Breast epithelium (tissue), 3 donors: ENCODE measurements at regions not wholly inside any gene's neighbourhood (a gene's known extent, or its start where the extent isn't known, plus 50 kb on each side); places are given as distances from the start of the nearest gene placed in this dataset.

Source experiments
- CTCF ChIP-seq, 3 donors: fragments of 450-650 bp; IDR thresholded peaks; one replicate each; pipeline ENCODE4 v1.5.1; 2016 to 2017; ENCODE audit warnings: antibody characterized with exemption in 3 of 3, mild to moderate bottlenecking in 3 of 3, moderate library complexity in 3 of 3
- POLR2AphosphoS5 ChIP-seq, 3 donors: sonication (generic); formaldehyde crosslinking; IDR thresholded peaks; one replicate each; pipeline ENCODE4 v1.6.1; 2017; ENCODE audit warnings: antibody characterized with exemption in 3 of 3

GRCh38 chr2:18754286-18754685, 164.9 kb upstream of the NT5C1B start:
- TF ChIP-seq CTCF (IDR thresholded peaks at IDR 0.05) (no peak), POLR2AphosphoS5 (IDR thresholded peaks at IDR 0.05) (no peak)
